ENCODE measurements at regions not wholly inside any gene's neighbourhood (a gene's known extent, or its start where the extent isn't known, plus 50 kb on each side); places are given as distances from the start of the nearest gene placed in this dataset.

DNA sequence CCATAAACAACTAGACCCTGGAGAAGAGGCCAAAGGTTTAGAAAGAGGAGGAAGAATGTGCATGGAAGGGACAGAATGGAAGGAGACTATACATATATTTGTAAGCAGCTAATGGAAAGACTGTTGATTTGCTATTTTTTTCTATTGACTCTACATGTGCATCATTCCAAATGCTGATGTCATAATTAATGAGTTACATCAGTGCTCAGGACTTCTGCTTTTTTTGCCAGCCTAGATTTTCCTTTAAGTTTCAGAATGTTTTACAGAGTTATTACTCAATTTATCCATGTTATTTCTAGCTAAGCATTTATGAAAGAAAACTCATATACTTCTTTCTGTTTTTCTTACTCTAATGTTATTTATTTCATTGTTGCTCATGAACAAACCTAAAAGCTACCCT lies 62.6 kb upstream of the VGLL3 start:
- TF ChIP-seq, protein P1, sequence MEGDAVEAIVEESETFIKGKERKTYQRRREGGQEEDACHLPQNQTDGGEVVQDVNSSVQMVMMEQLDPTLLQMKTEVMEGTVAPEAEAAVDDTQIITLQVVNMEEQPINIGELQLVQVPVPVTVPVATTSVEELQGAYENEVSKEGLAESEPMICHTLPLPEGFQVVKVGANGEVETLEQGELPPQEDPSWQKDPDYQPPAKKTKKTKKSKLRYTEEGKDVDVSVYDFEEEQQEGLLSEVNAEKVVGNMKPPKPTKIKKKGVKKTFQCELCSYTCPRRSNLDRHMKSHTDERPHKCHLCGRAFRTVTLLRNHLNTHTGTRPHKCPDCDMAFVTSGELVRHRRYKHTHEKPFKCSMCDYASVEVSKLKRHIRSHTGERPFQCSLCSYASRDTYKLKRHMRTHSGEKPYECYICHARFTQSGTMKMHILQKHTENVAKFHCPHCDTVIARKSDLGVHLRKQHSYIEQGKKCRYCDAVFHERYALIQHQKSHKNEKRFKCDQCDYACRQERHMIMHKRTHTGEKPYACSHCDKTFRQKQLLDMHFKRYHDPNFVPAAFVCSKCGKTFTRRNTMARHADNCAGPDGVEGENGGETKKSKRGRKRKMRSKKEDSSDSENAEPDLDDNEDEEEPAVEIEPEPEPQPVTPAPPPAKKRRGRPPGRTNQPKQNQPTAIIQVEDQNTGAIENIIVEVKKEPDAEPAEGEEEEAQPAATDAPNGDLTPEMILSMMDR (IDR thresholded peaks at IDR 0.05), result no peak
- no peak for TF ChIP-seq POLR2A (IDR thresholded peaks at IDR 0.05)

Data from thyroid gland (tissue), 4 donors.